ENCODE measurements at regions not wholly inside any gene's neighbourhood (a gene's known extent, or its start where the extent isn't known, plus 50 kb on each side); places are given as distances from the start of the nearest gene placed in this dataset.

DNA sequence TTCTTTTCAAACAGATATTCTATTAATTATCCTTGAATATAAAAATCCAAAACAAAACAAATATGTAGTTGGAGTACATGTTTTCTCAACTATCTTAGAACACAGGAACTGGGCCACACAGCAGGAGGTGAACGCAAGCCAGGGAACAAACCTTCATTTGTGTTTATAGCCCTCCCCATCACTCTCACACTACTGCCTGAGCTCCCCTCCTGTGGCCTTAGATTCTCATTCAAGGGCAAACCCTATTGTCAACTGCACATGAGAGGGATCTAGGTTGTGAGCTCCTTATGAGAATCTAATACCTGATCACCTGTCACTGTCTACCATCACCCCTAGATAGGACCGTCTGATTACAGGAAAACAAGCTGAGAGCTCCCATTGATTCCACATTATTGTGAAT, 427.1 kb upstream of the PRR20A start:
- no peak for TF ChIP-seq ZNF473 (tag by site-specific recombination; IDR thresholded peaks at IDR 0.05)
- no peak for TF ChIP-seq YY1 (tag by site-specific recombination; IDR thresholded peaks at IDR 0.05)
- TF ChIP-seq SCRT2 (tag by site-specific recombination; IDR thresholded peaks at IDR 0.05), result no peak
- TF ChIP-seq, protein P1, sequence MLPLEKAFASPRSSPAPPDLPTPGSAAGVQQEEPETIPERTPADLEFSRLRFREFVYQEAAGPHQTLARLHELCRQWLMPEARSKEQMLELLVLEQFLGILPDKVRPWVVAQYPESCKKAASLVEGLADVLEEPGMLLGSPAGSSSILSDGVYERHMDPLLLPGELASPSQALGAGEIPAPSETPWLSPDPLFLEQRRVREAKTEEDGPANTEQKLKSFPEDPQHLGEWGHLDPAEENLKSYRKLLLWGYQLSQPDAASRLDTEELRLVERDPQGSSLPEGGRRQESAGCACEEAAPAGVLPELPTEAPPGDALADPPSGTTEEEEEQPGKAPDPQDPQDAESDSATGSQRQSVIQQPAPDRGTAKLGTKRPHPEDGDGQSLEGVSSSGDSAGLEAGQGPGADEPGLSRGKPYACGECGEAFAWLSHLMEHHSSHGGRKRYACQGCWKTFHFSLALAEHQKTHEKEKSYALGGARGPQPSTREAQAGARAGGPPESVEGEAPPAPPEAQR (tag by site-specific recombination; IDR thresholded peaks at IDR 0.05), result no peak
